Panc1 (cell line): ENCODE measurements at regions not wholly inside any gene's neighbourhood (a gene's known extent, or its start where the extent isn't known, plus 50 kb on each side); places are given as distances from the start of the nearest gene placed in this dataset.

Experiments
- ATAC-seq: fragments of 200-7000 bp; cut with Tn5 transposase; 2 replicates; pipeline ENCODE4 v1.9.1; 2020; ENCODE audit warnings: mild to moderate bottlenecking, moderate library complexity
- BruUV-seq: library from RNA; stranded (reverse); fragments of 400-500 nt; replicated peaks from 2 replicates; lab custom pipeline; 2021; lab: Mats Ljungman, UMichigan
- CTCF ChIA-PET: fragments of 300-600 bp; sonication (Branson Sonifier 250); formaldehyde crosslinking; loops from one replicate; lab custom pipeline; 2022; ENCODE audit warnings: antibody characterized with exemption; lab: Charles Lee
- POLR2A ChIA-PET: fragments of 300-600 bp; sonication (Branson Sonifier 250); formaldehyde crosslinking; loops from one replicate; lab custom pipeline; 2022; ENCODE audit warnings: antibody characterized with exemption; lab: Charles Lee
- DNase-seq: peaks from one replicate; pipeline ENCODE4 v3.0.0-alpha.2; 2010; ENCODE audit warnings: low read depth, low spot score
- H3K27ac ChIP-seq: 2 replicates; pipeline ENCODE4 v1.5.1; 2011; ENCODE audit warnings: mild to moderate bottlenecking, low read length, inconsistent platforms
- H3K27me3 ChIP-seq: fragments of 200-500 bp; sonication (Bioruptor generic); 2 replicates; pipeline ENCODE4 v1.6.0; 2014; ENCODE audit warnings: low read length, inconsistent platforms; ENCODE audit not compliant: control insufficient read depth, insufficient read depth
- H3K36me3 ChIP-seq: fragments of 200-500 bp; sonication (Bioruptor generic); 2 replicates; pipeline ENCODE4 v1.5.1; 2014; ENCODE audit warnings: inconsistent platforms, mild to moderate bottlenecking, low read length, moderate library complexity; ENCODE audit not compliant: control insufficient read depth, insufficient read depth
- H3K4me1 ChIP-seq: 2 replicates; pipeline ENCODE4 v1.5.1; 2011; ENCODE audit warnings: inconsistent platforms, mild to moderate bottlenecking, low read length, moderate library complexity; ENCODE audit not compliant: control insufficient read depth, insufficient read depth
- H3K4me3 ChIP-seq, 2 experiments: 2 replicates each; pipeline ENCODE4 v1.5.1; 2011 to 2012; ENCODE audit warnings: low read depth in 2 of 2, low read length in 2 of 2, mild to moderate bottlenecking in 2 of 2, inconsistent platforms in 1 of 2, moderate library complexity in 1 of 2
- H3K9me3 ChIP-seq: fragments of 200-500 bp; sonication (Bioruptor generic); 2 replicates; pipeline ENCODE4 v1.5.1; 2014; ENCODE audit warnings: low read depth, mild to moderate bottlenecking, inconsistent platforms, low read length, moderate library complexity; ENCODE audit not compliant: control insufficient read depth, insufficient read depth
- POLR2AphosphoS5 ChIP-seq: IDR thresholded peaks from 2 replicates; pipeline ENCODE4 v1.6.1; 2012; ENCODE audit warnings: mild to moderate bottlenecking, low read depth, low read length, moderate library complexity
- SIN3A ChIP-seq: IDR thresholded peaks from 2 replicates; pipeline ENCODE4 v1.6.1; 2012; ENCODE audit warnings: low read depth, mild to moderate bottlenecking, low read length, moderate library complexity, borderline replicate concordance; ENCODE audit not compliant: insufficient read depth
- TCF7L2 ChIP-seq: IDR thresholded peaks from 2 replicates; pipeline ENCODE4 v1.6.1; 2011; ENCODE audit warnings: mild to moderate bottlenecking, low read depth, low read length, inconsistent platforms
- in situ Hi-C: cut with HindIII; loops from 2 replicates; pipeline ENCODE4 v1.10.0; 2016; ENCODE audit warnings: low sequenced_read_pairs, low pct_unique_long_range_greater_than_20kb
- intact Hi-C: fragments of 100-400 bp; cut with micrococcal nuclease; formaldehyde crosslinking; loops from one replicate; pipeline ENCODE4 v1.10.0; 2022; ENCODE audit not compliant: unreplicated experiment
- TF ChIP-seq, protein P1 (sequence below), 2 experiments: IDR thresholded peaks; 2 replicates each; pipeline ENCODE4 v1.6.1; 2011 to 2012; ENCODE audit warnings: low read depth in 2 of 2, control low read depth in 1 of 2, low read length in 1 of 2, mild to moderate bottlenecking in 1 of 2, moderate library complexity in 1 of 2; ENCODE audit not compliant: insufficient read depth in 1 of 2
- TF ChIP-seq, protein P2 (sequence below): fragments of 450-650 bp; IDR thresholded peaks from 2 replicates; pipeline ENCODE4 v1.5.1; 2017; ENCODE audit warnings: mild to moderate bottlenecking

DNA sequence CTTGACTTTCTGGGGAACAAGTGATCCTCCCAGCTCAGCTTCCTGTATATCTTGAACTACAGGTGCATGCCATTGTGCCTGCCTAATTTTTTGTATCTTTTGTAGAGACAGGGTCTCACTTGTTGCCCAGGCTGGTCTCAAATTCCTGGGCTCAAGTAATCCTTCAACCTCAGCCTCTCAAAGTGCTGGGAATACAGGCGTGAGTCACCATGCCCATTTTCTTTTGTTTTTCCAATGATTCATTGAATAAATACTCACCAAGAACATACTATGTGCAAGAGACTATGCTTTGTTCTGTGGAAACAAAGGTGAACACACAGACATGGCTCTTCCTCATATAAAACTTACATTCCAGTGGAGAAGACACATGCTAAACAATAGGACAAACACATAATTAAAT is 407.8 kb upstream of the DAB1 start:
- in situ Hi-C loops = no loop called here
- Histone ChIP-seq H3K27me3 (no peaks in the 10 kb centered on the region; the same call in 1 of the 2 replicates), H3K9me3 (no peaks in the 10 kb centered on the region), H3K36me3 (no peaks in the 10 kb centered on the region), H3K27ac (no peak overlapping the region), H3K4me3 (no peak overlapping the region), H3K4me1 (no peaks in the 10 kb centered on the region)
- BruUV-seq = no TSS peak
- ChIA-PET CTCF (no interaction called here), POLR2A (no interaction called here)
- ATAC-seq (peak; percentile 85; the same call in 1 of the 2 replicates), DNase-seq (peak; percentile 30)
- intact Hi-C loops = no loop called here
- TF ChIP-seq POLR2AphosphoS5 = no peak
- TF ChIP-seq, protein P1, sequence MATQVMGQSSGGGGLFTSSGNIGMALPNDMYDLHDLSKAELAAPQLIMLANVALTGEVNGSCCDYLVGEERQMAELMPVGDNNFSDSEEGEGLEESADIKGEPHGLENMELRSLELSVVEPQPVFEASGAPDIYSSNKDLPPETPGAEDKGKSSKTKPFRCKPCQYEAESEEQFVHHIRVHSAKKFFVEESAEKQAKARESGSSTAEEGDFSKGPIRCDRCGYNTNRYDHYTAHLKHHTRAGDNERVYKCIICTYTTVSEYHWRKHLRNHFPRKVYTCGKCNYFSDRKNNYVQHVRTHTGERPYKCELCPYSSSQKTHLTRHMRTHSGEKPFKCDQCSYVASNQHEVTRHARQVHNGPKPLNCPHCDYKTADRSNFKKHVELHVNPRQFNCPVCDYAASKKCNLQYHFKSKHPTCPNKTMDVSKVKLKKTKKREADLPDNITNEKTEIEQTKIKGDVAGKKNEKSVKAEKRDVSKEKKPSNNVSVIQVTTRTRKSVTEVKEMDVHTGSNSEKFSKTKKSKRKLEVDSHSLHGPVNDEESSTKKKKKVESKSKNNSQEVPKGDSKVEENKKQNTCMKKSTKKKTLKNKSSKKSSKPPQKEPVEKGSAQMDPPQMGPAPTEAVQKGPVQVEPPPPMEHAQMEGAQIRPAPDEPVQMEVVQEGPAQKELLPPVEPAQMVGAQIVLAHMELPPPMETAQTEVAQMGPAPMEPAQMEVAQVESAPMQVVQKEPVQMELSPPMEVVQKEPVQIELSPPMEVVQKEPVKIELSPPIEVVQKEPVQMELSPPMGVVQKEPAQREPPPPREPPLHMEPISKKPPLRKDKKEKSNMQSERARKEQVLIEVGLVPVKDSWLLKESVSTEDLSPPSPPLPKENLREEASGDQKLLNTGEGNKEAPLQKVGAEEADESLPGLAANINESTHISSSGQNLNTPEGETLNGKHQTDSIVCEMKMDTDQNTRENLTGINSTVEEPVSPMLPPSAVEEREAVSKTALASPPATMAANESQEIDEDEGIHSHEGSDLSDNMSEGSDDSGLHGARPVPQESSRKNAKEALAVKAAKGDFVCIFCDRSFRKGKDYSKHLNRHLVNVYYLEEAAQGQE (IDR thresholded peaks at IDR 0.05; ENCODE audit: insufficient read depth in 1 of 2, low read depth in 2 of 2, low read length in 1 of 2) = no peak
- no peak for TF ChIP-seq TCF7L2
- no peak for TF ChIP-seq SIN3A
- TF ChIP-seq, protein P2, sequence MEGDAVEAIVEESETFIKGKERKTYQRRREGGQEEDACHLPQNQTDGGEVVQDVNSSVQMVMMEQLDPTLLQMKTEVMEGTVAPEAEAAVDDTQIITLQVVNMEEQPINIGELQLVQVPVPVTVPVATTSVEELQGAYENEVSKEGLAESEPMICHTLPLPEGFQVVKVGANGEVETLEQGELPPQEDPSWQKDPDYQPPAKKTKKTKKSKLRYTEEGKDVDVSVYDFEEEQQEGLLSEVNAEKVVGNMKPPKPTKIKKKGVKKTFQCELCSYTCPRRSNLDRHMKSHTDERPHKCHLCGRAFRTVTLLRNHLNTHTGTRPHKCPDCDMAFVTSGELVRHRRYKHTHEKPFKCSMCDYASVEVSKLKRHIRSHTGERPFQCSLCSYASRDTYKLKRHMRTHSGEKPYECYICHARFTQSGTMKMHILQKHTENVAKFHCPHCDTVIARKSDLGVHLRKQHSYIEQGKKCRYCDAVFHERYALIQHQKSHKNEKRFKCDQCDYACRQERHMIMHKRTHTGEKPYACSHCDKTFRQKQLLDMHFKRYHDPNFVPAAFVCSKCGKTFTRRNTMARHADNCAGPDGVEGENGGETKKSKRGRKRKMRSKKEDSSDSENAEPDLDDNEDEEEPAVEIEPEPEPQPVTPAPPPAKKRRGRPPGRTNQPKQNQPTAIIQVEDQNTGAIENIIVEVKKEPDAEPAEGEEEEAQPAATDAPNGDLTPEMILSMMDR = no peak

DNA sequence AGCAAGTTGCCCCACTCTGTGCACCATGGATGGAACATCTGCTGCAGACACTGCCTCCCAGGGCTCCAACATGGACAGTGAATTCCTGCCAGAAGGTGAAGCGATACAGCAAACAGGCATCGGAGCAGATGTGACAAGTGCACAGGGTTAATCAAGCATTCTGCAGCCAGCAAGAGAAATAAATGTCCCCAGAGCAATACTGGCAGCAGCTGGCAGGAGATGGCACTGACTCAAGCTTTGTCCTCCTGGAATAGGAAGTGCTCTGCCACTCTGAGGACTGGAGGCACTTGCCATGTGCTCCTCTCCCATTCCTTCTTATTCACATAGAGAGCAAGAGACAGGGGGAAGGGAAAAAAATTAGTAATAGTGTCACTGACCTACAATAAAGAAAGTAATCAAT is 402.7 kb upstream of the DAB1 start:
- no peaks in the 10 kb centered on the region for H3K27me3 ChIP-seq
- no peaks in the 10 kb centered on the region for H3K4me1 ChIP-seq
- no peaks in the 10 kb centered on the region for H3K9me3 ChIP-seq
- H3K36me3 ChIP-seq = no peaks in the 10 kb centered on the region
- H3K4me3 ChIP-seq = no peak overlapping the region
- intact Hi-C loops (no loop called here), in situ Hi-C loops (no loop called here)
- no peak overlapping the region for H3K27ac ChIP-seq
- no peak for ATAC-seq
- ChIA-PET CTCF (no interaction called here), POLR2A (no interaction called here)
- no TSS peak for BruUV-seq
- TF ChIP-seq, protein P2 = no peak
- TF ChIP-seq POLR2AphosphoS5 = no peak
- TF ChIP-seq SIN3A = no peak
- no peak for TF ChIP-seq TCF7L2
- TF ChIP-seq, protein P1 (IDR thresholded peaks at IDR 0.05; ENCODE audit: insufficient read depth in 1 of 2, low read depth in 2 of 2, low read length in 1 of 2) = no peak
- DNase-seq = no peak
